GM12872 (cell line): ENCODE measurements at regions not wholly inside any gene's neighbourhood (a gene's known extent, or its start where the extent isn't known, plus 50 kb on each side); places are given as distances from the start of the nearest gene placed in this dataset.

Experiments used
- CTCF ChIP-seq: IDR thresholded peaks from 3 replicates; pipeline ENCODE4 v1.5.1; 2011; ENCODE audit warnings: low read depth, mild to moderate bottlenecking, low read length, moderate library complexity; ENCODE audit not compliant: insufficient read depth

DNA sequence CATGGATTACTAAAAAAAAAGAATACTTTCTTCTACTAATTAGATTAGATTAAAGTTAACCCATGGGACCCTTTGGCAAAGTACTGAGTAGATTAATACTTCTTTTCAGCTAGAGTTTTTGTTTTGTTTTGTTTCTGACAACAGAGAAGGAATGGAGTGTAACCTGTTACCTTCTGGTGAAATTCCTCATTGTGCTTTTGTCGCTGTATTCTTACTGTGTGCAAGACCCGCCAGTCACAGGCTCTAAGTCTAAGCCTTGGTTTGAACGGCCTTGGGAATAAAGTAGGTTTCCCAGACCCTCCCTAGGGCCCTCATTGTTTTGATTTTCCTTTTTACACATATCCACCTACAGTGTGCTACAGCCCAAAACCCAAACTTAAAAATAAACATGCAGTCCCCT, 171.1 kb upstream of the IL12A start:
- no peak for TF ChIP-seq CTCF

GRCh38 chr3:159818399-159818798, 170.2 kb upstream of the IL12A start:
- TF ChIP-seq CTCF = peak; percentile 22; the same call in 1 of the 3 replicates

DNA sequence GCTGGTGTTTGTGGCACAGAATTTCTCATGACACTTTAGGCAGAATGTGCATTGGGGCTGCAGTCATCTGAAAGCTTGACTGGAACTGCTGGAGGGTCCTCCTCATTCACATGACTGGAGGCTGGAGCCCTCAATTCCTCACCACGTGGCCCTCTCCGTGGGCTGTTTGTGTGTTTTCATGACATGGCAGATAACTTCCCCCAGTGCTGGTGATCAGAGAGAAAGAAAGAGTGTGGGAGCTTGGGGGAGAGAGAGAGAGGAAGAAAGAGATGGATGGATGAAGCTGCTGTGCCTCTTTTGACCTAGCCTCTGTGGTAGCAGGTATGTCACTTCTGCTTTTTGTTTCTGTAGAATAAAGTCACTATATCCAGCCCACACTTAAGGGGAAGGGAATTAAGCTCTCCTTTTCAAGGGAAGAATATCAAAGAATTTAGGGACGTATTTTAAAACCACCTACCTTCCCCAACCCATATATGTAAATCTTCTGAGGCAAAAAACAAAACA, 169.6 kb upstream of the IL12A start:
- no peak for TF ChIP-seq CTCF

GRCh38 chr3:159819676-159820075, 169.0 kb upstream of the IL12A start:
- no peak for TF ChIP-seq CTCF

DNA sequence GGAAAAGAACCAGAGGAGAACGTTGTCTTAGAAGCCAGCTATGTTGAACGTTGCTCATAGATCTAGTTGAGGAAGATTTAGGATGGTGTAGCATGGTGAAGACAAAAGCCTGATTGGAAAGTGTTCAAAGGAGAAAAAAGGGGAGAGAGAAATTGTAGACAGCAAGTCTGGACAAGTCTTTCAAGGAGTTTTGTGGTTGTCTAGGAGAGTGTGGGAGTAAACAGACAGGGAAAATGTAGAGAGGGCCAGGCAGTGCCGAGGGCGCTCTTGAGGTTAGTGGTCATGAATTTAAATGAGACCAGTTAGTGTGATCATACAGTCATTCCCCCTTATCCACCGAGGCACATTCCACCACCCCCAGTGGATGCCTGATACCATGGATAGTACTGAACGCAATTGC, 167.5 kb upstream of the IL12A start:
- TF ChIP-seq CTCF = no peak

- TF ChIP-seq CTCF = no peak
These were observed 166.9 kb upstream of the IL12A start for GRCh38 chr3:159821736-159822135.

DNA sequence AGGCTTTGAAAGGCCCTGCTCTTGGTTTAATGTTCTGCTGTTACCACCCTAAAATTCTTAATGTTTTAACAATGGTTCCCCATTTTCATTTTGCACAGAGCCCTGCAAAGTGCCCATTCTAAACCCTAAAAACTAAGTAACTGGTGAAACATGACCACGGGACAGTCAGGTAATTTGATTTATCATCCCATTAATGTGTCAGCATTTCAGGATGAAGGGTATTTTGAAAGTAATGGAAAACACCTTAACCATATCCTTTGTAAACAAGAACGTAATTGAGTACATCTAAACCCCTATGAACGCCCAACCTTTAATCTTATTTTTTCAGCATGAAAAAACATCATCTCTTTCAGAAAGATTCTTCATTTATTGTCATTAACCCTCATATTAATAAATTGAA, 164.9 kb upstream of the IL12A start:
- no peak for TF ChIP-seq CTCF

GRCh38 chr3:159824333-159824732, 164.3 kb upstream of the IL12A start:
- no peak for TF ChIP-seq CTCF
